ENCODE measurements at regions not wholly inside any gene's neighbourhood (a gene's known extent, or its start where the extent isn't known, plus 50 kb on each side); places are given as distances from the start of the nearest gene placed in this dataset.

DNA sequence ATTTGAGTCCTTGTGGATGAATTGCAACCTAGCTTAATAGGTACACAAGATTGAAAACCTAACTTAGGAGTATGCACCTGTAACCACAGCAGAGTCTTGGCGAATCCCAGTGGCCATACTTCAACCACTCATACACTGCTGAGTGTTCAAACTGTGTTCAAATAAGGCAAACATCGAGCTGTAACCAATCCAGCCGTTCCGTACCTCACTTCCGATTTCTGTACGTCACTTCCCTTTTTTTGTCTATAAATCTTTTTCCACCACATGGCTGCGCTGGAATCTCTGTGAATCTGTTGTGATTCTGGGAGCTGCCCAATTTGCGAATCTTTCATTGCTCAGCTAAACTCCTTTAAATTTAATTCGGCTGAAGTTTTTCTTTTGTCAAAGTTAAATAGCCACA, 190.6 kb downstream of the MAF start:
- ATAC-seq (no peak), FAIRE-seq (no peak), DNase-seq (ENCODE audit: low spot score) (no peak)
- H3K27me3 ChIP-seq (ENCODE audit: control insufficient read depth in 1 of 2, insufficient read depth in 2 of 2, low read length in 2 of 2): no peaks in the 10 kb centered on the region; a peak in 2 of 5 replicates
- TF ChIP-seq ZNF75D (CRISPR knock-in tag; IDR thresholded peaks at IDR 0.05; ENCODE audit: borderline replicate concordance) (no peak), MATR3 (CRISPR knock-in tag; IDR thresholded peaks at IDR 0.05) (no peak), STAG1 (CRISPR knock-in tag; IDR thresholded peaks at IDR 0.05) (no peak), GZF1 (CRISPR knock-in tag; IDR thresholded peaks at IDR 0.05) (no peak), ZNF678 (CRISPR knock-in tag; IDR thresholded peaks at IDR 0.05) (no peak), KAT7 (CRISPR knock-in tag; IDR thresholded peaks at IDR 0.05; ENCODE audit: borderline replicate concordance) (no peak), ZNF530 (CRISPR knock-in tag; IDR thresholded peaks at IDR 0.05; ENCODE audit: low read depth) (no peak), NBN (conservative IDR thresholded peaks at IDR 0.05) (no peak), ELF1 (CRISPR knock-in tag; IDR thresholded peaks at IDR 0.05) (no peak)
- TF ChIP-seq, protein P1, sequence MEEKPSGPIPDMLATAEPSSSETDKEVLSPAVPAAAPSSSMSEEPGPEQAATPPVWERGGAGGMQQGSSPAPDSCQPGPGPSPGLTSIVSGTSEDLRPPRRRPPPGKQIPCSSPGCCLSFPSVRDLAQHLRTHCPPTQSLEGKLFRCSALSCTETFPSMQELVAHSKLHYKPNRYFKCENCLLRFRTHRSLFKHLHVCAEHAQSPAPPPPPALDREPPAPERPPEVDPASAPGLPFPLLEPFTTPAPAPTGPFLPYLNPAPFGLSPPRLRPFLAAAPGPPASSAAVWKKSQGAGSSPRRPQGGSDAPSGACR (CRISPR knock-in tag; IDR thresholded peaks at IDR 0.05): no peak
- TF ChIP-seq, protein P2, sequence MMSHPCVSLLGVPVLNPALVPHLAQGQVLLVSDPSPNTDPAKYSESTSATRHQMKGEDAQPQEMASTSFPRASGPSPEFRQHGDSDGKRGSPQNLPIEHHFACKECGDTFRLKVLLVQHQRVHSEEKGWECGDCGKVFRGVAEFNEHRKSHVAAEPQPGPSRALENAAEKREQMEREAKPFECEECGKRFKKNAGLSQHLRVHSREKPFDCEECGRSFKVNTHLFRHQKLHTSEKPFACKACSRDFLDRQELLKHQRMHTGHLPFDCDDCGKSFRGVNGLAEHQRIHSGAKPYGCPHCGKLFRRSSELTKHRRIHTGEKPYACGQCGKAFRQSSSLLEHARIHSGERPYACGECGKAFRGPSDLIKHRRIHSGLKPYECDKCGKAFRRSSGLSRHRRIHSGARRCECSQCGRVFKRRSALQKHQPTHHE (CRISPR knock-in tag; IDR thresholded peaks at IDR 0.05; ENCODE audit: borderline replicate concordance): no peak
- TF ChIP-seq, protein P3, sequence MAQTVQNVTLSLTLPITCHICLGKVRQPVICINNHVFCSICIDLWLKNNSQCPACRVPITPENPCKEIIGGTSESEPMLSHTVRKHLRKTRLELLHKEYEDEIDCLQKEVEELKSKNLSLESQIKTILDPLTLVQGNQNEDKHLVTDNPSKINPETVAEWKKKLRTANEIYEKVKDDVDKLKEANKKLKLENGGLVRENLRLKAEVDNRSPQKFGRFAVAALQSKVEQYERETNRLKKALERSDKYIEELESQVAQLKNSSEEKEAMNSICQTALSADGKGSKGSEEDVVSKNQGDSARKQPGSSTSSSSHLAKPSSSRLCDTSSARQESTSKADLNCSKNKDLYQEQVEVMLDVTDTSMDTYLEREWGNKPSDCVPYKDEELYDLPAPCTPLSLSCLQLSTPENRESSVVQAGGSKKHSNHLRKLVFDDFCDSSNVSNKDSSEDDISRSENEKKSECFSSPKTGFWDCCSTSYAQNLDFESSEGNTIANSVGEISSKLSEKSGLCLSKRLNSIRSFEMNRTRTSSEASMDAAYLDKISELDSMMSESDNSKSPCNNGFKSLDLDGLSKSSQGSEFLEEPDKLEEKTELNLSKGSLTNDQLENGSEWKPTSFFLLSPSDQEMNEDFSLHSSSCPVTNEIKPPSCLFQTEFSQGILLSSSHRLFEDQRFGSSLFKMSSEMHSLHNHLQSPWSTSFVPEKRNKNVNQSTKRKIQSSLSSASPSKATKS (CRISPR knock-in tag; IDR thresholded peaks at IDR 0.05): no peak
- TF ChIP-seq, protein P4, sequence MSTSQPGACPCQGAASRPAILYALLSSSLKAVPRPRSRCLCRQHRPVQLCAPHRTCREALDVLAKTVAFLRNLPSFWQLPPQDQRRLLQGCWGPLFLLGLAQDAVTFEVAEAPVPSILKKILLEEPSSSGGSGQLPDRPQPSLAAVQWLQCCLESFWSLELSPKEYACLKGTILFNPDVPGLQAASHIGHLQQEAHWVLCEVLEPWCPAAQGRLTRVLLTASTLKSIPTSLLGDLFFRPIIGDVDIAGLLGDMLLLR (CRISPR knock-in tag; IDR thresholded peaks at IDR 0.05): no peak
- H3K27ac ChIP-seq (ENCODE audit: extremely low read length, insufficient read depth, low read length): no peak overlapping the region
- POLR2A ChIA-PET: no interaction called here
- CTCF ChIA-PET (ENCODE audit: low intra/inter-chr PET ratio, low total read pairs): no interaction called here
- H3K9ac ChIP-seq (ENCODE audit: insufficient read depth, low read depth, low read length): no peak overlapping the region
- H3K4me3 ChIP-seq (replicated peaks in 1 of 3; ENCODE audit: insufficient read depth in 1 of 3, low read depth in 2 of 3, low read length in 3 of 3): no peak overlapping the region
- no peak overlapping the region for H2AFZ ChIP-seq (ENCODE audit: low read length)
- no peaks in the 10 kb centered on the region for H3K79me2 ChIP-seq (ENCODE audit: insufficient read depth, low read length)
- H4K20me1 ChIP-seq (ENCODE audit: insufficient read depth, low read length): no peaks in the 10 kb centered on the region
- H3K4me2 ChIP-seq (ENCODE audit: low read depth, low read length): no peak overlapping the region
- intact Hi-C loops (cut with micrococcal nuclease; ENCODE audit: unreplicated experiment): no loop called here
- H3K4me1 ChIP-seq (ENCODE audit: insufficient read depth, low read length): no peaks in the 10 kb centered on the region
- H3K9me3 ChIP-seq (ENCODE audit: low read length): no peaks in the 10 kb centered on the region
- in situ Hi-C loops (cut with HindIII; ENCODE audit: extremely low pct_ligation_motif_present, low pct_unique_long_range_greater_than_20kb): no loop called here
- H3K36me3 ChIP-seq (replicated peaks in 1 of 2; ENCODE audit: control insufficient read depth in 1 of 2, insufficient read depth in 2 of 2, low read length in 2 of 2): no peaks in the 10 kb centered on the region
- no TSS peak for BruUV-seq (replicated peaks)
- WGBS (ENCODE audit: low lambda C conversion rate): 48% methylated on average over 9 of the region's 9 CpGs
